GM08714 (cell line): ENCODE measurements at regions not wholly inside any gene's neighbourhood (a gene's known extent, or its start where the extent isn't known, plus 50 kb on each side); places are given as distances from the start of the nearest gene placed in this dataset.
"Not testable (repeated sequence)": the region's sequence is repeated elsewhere in the genome, so short reads cannot be mapped to it uniquely, and the experiment has no call there.

Source experiments
- H3K4me3 ChIP-seq: fragments of 200-500 bp; sonication (Bioruptor generic); 2 replicates; pipeline ENCODE4 v1.5.1; 2014; ENCODE audit warnings: mild to moderate bottlenecking, low read length, inconsistent platforms
- ZNF274 ChIP-seq: IDR thresholded peaks from 2 replicates; pipeline ENCODE4 v1.6.1; 2012; ENCODE audit warnings: mild to moderate bottlenecking, low read depth, low read length

- TF ChIP-seq ZNF274: no peak
- H3K4me3 ChIP-seq: no peak overlapping the region
Measured at GRCh38 chr2:16395601-16396000, 270.0 kb downstream of the CYRIA start.

GRCh38 chr2:16394986-16395550 is 270.6 kb downstream of the CYRIA start:
- no peak overlapping the region for H3K4me3 ChIP-seq
- no peak for TF ChIP-seq ZNF274

- TF ChIP-seq ZNF274: no peak
- H3K4me3 ChIP-seq: no peak overlapping the region
Measured at GRCh38 chr2:16394072-16394985, 271.3 kb downstream of the CYRIA start.

GRCh38 chr2:16393500-16394071 is 272.0 kb downstream of the CYRIA start:
- H3K4me3 ChIP-seq: no peak overlapping the region
- no peak for TF ChIP-seq ZNF274

- no peak for TF ChIP-seq ZNF274
- H3K4me3 ChIP-seq: no peak overlapping the region
Measured at GRCh38 chr2:16392647-16393499, 272.8 kb downstream of the CYRIA start.

- H3K4me3 ChIP-seq: no peak overlapping the region
- TF ChIP-seq ZNF274: no peak
Measured at GRCh38 chr2:16391986-16392385, 273.6 kb downstream of the CYRIA start.

GRCh38 chr2:16390561-16390960 is 275.1 kb downstream of the CYRIA start:
- no peak overlapping the region for H3K4me3 ChIP-seq
- no peak for TF ChIP-seq ZNF274

GRCh38 chr2:16389611-16390010 is 276.0 kb downstream of the CYRIA start:
- no peak for TF ChIP-seq ZNF274
- H3K4me3 ChIP-seq: no peak overlapping the region

- H3K4me3 ChIP-seq: not testable (repeated sequence)
Measured at GRCh38 chr2:16388199-16388830, 277.3 kb downstream of the CYRIA start.

GRCh38 chr2:16387461-16387984 is 278.1 kb downstream of the CYRIA start:
- no peak overlapping the region for H3K4me3 ChIP-seq
- no peak for TF ChIP-seq ZNF274

- no peak for TF ChIP-seq ZNF274
- H3K4me3 ChIP-seq: no peak overlapping the region
Measured at GRCh38 chr2:16386431-16386830, 279.2 kb downstream of the CYRIA start.

GRCh38 chr2:16386031-16386430 is 279.6 kb downstream of the CYRIA start:
- H3K4me3 ChIP-seq: no peak overlapping the region
- TF ChIP-seq ZNF274: no peak

GRCh38 chr2:16385341-16385740 is 280.3 kb downstream of the CYRIA start:
- H3K4me3 ChIP-seq: no peak overlapping the region
- TF ChIP-seq ZNF274: no peak

- TF ChIP-seq ZNF274: no peak
- no peak overlapping the region for H3K4me3 ChIP-seq
Measured at GRCh38 chr2:16383411-16383810, 282.2 kb downstream of the CYRIA start.
